ENCODE measurements at regions not wholly inside any gene's neighbourhood (a gene's known extent, or its start where the extent isn't known, plus 50 kb on each side); places are given as distances from the start of the nearest gene placed in this dataset.
"Not testable (repeated sequence)": the region's sequence is repeated elsewhere in the genome, so short reads cannot be mapped to it uniquely, and the experiment has no call there.

- intact Hi-C loops (cut with DNase I; ENCODE audit: low total_unique reads) = no loop called here
- DNase-seq (ENCODE audit: low spot score in 2 of 2) = no peak
Observed at GRCh38 chrY:7792431-7792830, 880.9 kb upstream of the AMELY start.

DNA sequence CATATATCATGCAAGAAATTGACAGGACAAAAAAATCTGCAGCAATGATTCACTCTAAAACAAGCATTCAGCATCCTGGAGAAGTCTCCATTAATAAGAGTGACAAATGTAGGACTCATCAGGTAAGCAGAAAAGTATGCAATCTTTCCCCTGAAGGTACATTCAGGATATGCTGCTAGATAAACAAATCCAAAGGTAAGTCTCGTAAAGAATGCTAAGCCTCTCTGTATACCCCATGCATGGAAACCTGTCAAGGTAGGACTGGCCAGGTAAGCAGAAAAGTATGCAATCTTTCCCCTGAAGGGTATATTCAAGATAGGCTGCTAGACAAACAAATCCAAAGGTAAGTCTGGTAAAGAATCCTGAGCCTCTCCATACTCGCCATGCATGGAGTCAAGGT lies 869.9 kb upstream of the AMELY start:
- no peak for DNase-seq (ENCODE audit: low spot score in 2 of 2)
- Histone ChIP-seq H3K36me3 (no peaks in the 10 kb centered on the region), H3K27ac (no peak overlapping the region), H3K4me3 (no peak overlapping the region), H3K27me3 (no peaks in the 10 kb centered on the region), H3K9me3 (no peaks in the 10 kb centered on the region), H3K4me1 (no peaks in the 10 kb centered on the region)
- intact Hi-C loops (cut with DNase I; ENCODE audit: low total_unique reads) = no loop called here
- TF ChIP-seq POLR2A (IDR thresholded peaks at IDR 0.05) = no peak
- TF ChIP-seq CTCF (IDR thresholded peaks at IDR 0.05) = no peak
- no peak for TF ChIP-seq POLR2AphosphoS5 (IDR thresholded peaks at IDR 0.05)

More at GRCh38 chrY:7792431-7792830, 880.9 kb upstream of the AMELY start:
- H3K36me3 ChIP-seq = no peaks in the 10 kb centered on the region
- no peaks in the 10 kb centered on the region for H3K27me3 ChIP-seq
- no peak overlapping the region for H3K4me3 ChIP-seq
- no peak overlapping the region for H3K27ac ChIP-seq
- H3K9me3 ChIP-seq = no peaks in the 10 kb centered on the region
- TF ChIP-seq POLR2A (IDR thresholded peaks at IDR 0.05) (no peak), POLR2AphosphoS5 (IDR thresholded peaks at IDR 0.05) (no peak), CTCF (IDR thresholded peaks at IDR 0.05) (no peak)
- H3K4me1 ChIP-seq = no peaks in the 10 kb centered on the region

GRCh38 chrY:7775436-7775835 lies 863.9 kb upstream of the AMELY start:
- H3K27ac ChIP-seq; DNase-seq (ENCODE audit: low spot score in 2 of 2); H3K27me3 ChIP-seq; intact Hi-C loops (cut with DNase I; ENCODE audit: low total_unique reads); H3K4me1 ChIP-seq; H3K4me3 ChIP-seq; H3K9me3 ChIP-seq; H3K36me3 ChIP-seq: not testable (repeated sequence)

GRCh38 chrY:7771771-7772170 lies 860.2 kb upstream of the AMELY start:
- no peak overlapping the region for H3K27ac ChIP-seq
- H3K4me3 ChIP-seq = no peak overlapping the region
- TF ChIP-seq POLR2A (IDR thresholded peaks at IDR 0.05) (no peak), POLR2AphosphoS5 (IDR thresholded peaks at IDR 0.05) (no peak), CTCF (IDR thresholded peaks at IDR 0.05) (no peak)
- H3K4me1 ChIP-seq = no peaks in the 10 kb centered on the region
- H3K27me3 ChIP-seq = no peaks in the 10 kb centered on the region
- H3K36me3 ChIP-seq = no peaks in the 10 kb centered on the region
- DNase-seq (ENCODE audit: low spot score in 2 of 2) = no peak
- H3K9me3 ChIP-seq = no peaks in the 10 kb centered on the region
- intact Hi-C loops (cut with DNase I; ENCODE audit: low total_unique reads) = no loop called here

GRCh38 chrY:7769790-7770375 lies 858.3 kb upstream of the AMELY start:
- TF ChIP-seq CTCF (IDR thresholded peaks at IDR 0.05) (no peak), POLR2A (IDR thresholded peaks at IDR 0.05) (no peak), POLR2AphosphoS5 (IDR thresholded peaks at IDR 0.05) (no peak)
- Histone ChIP-seq H3K27ac (no peak overlapping the region), H3K4me3 (no peak overlapping the region), H3K9me3 (no peaks in the 10 kb centered on the region), H3K27me3 (no peaks in the 10 kb centered on the region), H3K4me1 (no peaks in the 10 kb centered on the region), H3K36me3 (no peaks in the 10 kb centered on the region)
- DNase-seq (ENCODE audit: low spot score in 2 of 2) = no peak
- intact Hi-C loops (cut with DNase I; ENCODE audit: low total_unique reads) = no loop called here

- no peak for DNase-seq (ENCODE audit: low spot score in 2 of 2)
- no peak overlapping the region for H3K27ac ChIP-seq
- intact Hi-C loops (cut with DNase I; ENCODE audit: low total_unique reads) = no loop called here
- H3K36me3 ChIP-seq = no peaks in the 10 kb centered on the region
- TF ChIP-seq CTCF (IDR thresholded peaks at IDR 0.05) (no peak), POLR2AphosphoS5 (IDR thresholded peaks at IDR 0.05) (no peak), POLR2A (IDR thresholded peaks at IDR 0.05) (no peak)
- H3K4me1 ChIP-seq = no peaks in the 10 kb centered on the region
- H3K9me3 ChIP-seq = no peaks in the 10 kb centered on the region
- H3K27me3 ChIP-seq = no peaks in the 10 kb centered on the region
- H3K4me3 ChIP-seq = no peak overlapping the region
Observed at GRCh38 chrY:7768901-7769300, 857.3 kb upstream of the AMELY start.

Measured in breast epithelium (tissue), 4 donors.